Subcutaneous abdominal adipose tissue (tissue), 5 donors: ENCODE measurements at regions not wholly inside any gene's neighbourhood (a gene's known extent, or its start where the extent isn't known, plus 50 kb on each side); places are given as distances from the start of the nearest gene placed in this dataset.

Experiments used
- H3K27ac ChIP-seq: one replicate; pipeline ENCODE4 v1.7.0; 2013; ENCODE audit warnings: low read depth, mild to moderate bottlenecking, inconsistent platforms, low read length, moderate library complexity
- H3K27me3 ChIP-seq, 5 donors: one replicate each; pipeline ENCODE4 v1.7.0; 2013; ENCODE audit warnings: low read length in 5 of 5, inconsistent platforms in 1 of 5; ENCODE audit not compliant: control insufficient read depth in 5 of 5, insufficient read depth in 4 of 5
- H3K36me3 ChIP-seq, 5 donors: one replicate each; pipeline ENCODE4 v1.7.0; 2013; ENCODE audit warnings: low read length in 5 of 5; ENCODE audit not compliant: control insufficient read depth in 5 of 5, insufficient read depth in 5 of 5
- H3K4me1 ChIP-seq, 5 donors: one replicate each; pipeline ENCODE4 v1.7.0; 2013; ENCODE audit warnings: low read length in 5 of 5, mild to moderate bottlenecking in 3 of 5, moderate library complexity in 1 of 5; ENCODE audit not compliant: control insufficient read depth in 5 of 5, insufficient read depth in 5 of 5
- H3K4me3 ChIP-seq, 5 donors: one replicate each; pipeline ENCODE4 v1.7.0; 2013; ENCODE audit warnings: low read length in 5 of 5, low read depth in 1 of 5
- H3K9ac ChIP-seq, 5 donors: one replicate each; pipeline ENCODE4 v1.7.0; 2013; ENCODE audit warnings: low read length in 5 of 5, mild to moderate bottlenecking in 4 of 5, moderate library complexity in 3 of 5
- H3K9me3 ChIP-seq, 5 donors: one replicate each; pipeline ENCODE4 v1.7.0; 2013; ENCODE audit warnings: low read length in 5 of 5; ENCODE audit not compliant: control insufficient read depth in 5 of 5
- donor health status: healthy.
- donor health status: healthy.
- donor health status: healthy.
- donor health status: healthy.
- donor health status: healthy.

DNA sequence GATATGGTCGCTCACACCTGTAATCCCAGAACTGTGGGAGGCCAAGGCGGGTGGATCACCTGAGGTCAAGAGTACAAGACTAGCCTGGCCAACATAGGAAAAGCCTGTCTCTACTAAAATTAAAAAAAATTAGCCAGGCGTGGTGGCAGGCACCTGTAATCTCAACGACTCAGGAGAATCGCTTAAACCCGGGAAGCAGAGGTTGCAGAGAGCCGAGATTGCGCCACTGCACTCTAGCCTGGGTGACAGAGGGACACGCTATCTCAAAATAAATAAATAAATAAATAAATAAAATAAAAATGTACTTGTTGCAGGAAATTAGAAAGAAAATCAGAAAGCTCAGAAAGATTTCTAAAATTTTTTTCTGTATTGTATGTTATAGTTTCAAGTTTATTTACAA is 113.9 kb downstream of the LITAF start:
- no peak overlapping the region for H3K9ac ChIP-seq
- H3K27ac ChIP-seq: no peak overlapping the region

DNA sequence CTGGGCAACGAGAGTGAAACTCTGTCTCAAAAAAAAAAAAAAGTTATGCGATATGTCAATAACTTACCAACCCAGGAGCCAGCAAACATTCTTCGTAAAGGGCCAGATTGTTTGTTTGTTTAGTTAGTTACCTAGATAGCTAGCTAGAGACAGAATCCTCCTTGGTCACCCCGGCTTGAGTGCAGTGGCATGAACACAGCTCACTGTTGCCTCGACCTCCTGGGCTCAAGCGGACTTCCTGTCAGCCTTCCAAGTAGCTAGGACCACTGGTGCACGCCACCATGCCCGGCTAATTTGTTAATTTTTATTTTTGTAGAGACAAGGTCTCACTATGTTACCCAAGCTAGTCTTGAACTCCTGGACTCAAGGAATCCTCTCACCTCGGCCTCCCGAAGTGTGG is 113.0 kb downstream of the LITAF start:
- Histone ChIP-seq H3K9me3 (no peaks in the 10 kb centered on the region), H3K9ac (no peak overlapping the region), H3K4me3 (no peak overlapping the region), H3K36me3 (no peaks in the 10 kb centered on the region), H3K27me3 (no peaks in the 10 kb centered on the region), H3K4me1 (peaks cover 0 to 13% (median 4%) of the 10 kb centered on the region in 5 donors), H3K27ac (no peak overlapping the region)

More for the DNA sequence above, 113.9 kb downstream of the LITAF start:
- Histone ChIP-seq H3K4me1 (peaks cover 0 to 13% (median 4%) of the 10 kb centered on the region in 5 donors), H3K27me3 (no peaks in the 10 kb centered on the region), H3K36me3 (no peaks in the 10 kb centered on the region), H3K9me3 (no peaks in the 10 kb centered on the region), H3K4me3 (no peak overlapping the region)

DNA sequence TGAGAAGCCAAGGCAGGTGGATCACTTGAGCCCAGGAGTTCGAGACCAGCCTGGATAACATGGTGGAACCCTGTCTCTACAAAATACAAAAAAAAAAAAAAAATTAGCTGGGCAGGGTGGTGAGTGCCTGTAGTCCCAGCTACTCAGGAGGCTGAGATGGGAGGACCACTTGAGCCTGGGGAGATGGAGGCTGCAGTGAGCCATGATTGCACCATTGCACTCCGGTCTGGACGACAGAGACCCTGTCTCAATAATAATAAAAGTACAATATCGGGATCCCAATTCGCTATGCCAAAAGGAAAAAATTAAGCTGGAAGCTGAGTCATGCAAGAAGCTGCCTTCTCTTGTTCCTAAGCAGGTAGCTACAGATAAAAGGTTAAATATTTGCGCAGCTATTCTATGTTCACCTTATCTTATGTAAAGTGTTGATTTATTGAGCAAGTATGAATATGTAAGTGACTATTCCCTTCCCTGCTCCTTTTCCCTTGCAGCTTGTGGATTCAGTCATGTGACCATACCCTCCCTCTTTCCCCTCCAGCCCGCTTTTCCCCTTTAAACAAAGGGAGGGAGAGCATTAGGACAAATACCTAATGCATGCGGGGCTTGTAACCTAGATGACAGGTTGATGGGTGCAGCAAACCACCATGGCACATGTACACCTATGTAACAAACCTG is 112.0 kb downstream of the LITAF start:
- no peaks in the 10 kb centered on the region for H3K9me3 ChIP-seq
- H3K9ac ChIP-seq: no peak overlapping the region
- no peak overlapping the region for H3K4me3 ChIP-seq
- H3K27ac ChIP-seq: no peak overlapping the region
- peaks cover 0 to 13% (median 4%) of the 10 kb centered on the region in 5 donors for H3K4me1 ChIP-seq
- H3K36me3 ChIP-seq: no peaks in the 10 kb centered on the region
- no peaks in the 10 kb centered on the region for H3K27me3 ChIP-seq

DNA sequence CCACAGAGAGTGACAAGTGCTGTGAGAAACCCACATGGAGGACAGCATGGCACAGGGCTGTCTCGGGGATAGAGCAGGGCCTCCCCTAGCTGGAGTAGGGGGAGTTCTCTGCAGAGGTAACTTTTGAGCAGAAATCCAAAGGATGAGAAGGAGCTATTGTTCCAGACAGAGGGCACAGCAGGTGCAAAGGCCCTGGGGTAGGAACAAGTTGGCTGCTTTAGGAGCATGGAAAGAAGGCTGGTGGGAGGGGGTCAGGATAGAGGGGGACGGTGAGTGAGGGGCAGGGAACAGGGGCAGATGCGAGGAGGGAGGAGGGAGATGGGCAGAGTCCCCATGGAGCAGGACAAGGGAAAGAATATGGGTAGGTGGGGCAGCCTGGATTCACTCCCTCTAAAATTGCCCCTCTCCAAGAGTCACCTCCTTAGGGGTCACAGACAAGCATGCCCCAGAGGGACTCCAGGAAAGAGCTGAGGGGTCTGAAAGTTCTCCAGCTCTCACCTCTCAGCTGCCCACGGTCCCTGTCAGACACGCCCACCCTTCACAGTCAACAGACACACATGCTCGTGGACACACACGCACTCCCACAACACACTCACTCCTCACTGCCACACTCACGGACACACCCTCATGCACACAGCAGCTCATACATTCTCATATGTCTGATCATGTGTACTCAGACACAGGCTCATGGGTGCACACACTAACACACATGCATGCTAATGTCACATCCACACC is 110.7 kb downstream of the LITAF start:
- no peaks in the 10 kb centered on the region for H3K36me3 ChIP-seq
- H3K9ac ChIP-seq: no peak overlapping the region
- H3K4me3 ChIP-seq: no peak overlapping the region
- H3K9me3 ChIP-seq: peaks cover 0 to 3% (median 0%) of the 10 kb centered on the region in 5 donors
- peaks cover 0 to 9% (median 4%) of the 10 kb centered on the region in 5 donors for H3K4me1 ChIP-seq
- no peak overlapping the region for H3K27ac ChIP-seq
- H3K27me3 ChIP-seq: no peaks in the 10 kb centered on the region

DNA sequence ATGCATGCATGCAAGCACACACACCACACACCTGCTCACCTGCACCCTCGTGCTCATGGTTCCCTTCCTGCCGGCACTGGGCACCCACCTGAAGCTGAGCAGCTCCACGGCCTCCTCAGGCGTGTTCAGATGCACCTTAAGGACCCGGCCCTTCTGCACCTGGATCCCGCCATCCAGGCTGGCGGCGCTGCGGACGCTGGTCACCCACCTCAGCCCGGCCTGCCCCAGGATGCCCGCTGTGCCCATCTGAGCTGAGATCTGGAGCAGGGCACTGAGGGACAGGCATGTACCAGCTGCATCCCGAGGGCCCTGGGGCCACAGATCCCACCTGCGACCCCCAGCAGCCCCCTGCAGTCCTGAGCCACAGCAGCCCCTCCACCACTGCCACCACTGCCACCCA is 110.0 kb downstream of the LITAF start:
- H3K27me3 ChIP-seq: no peaks in the 10 kb centered on the region
- H3K4me1 ChIP-seq: peaks cover 0 to 9% (median 4%) of the 10 kb centered on the region in 5 donors
- H3K27ac ChIP-seq: no peak overlapping the region
- H3K36me3 ChIP-seq: no peaks in the 10 kb centered on the region
- no peak overlapping the region for H3K4me3 ChIP-seq
- H3K9ac ChIP-seq: no peak overlapping the region
- peaks cover 0 to 3% (median 0%) of the 10 kb centered on the region in 5 donors for H3K9me3 ChIP-seq

DNA sequence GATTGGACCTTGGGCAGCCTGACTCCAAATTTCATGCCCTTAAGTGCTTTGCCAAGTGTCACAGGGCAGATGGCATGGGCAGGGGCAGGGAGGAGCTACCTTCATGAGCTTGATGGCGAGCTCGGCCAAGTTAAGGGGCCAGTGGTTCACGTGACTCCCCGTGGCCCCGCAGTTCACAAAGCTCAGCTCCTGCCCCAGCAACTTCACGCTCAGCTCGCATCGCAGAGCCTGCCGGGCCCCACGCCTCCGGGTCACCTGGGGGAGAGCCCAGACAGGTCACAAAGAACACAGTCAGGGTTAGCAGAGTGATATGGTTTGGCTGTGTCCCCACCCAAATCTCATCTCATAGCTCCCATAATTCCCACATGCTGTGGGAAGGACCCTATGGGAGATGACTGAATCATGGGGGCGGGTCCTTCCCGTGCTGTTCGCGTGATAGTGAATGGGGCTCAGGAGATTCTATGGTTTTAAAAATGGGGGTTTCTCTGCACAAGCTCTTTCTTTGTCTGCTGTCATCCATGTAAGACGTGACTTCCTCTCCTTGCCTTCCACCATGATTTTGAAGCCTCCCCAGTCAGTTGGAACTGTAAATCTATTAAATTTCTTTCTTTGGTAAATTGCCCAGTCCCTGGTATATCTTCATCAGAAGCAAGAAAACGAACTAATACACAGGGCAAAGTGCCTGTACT is 108.1 kb downstream of the LITAF start:
- Histone ChIP-seq H3K4me3 (no peak overlapping the region), H3K36me3 (no peaks in the 10 kb centered on the region), H3K9ac (no peak overlapping the region), H3K27ac (no peak overlapping the region), H3K4me1 (peaks cover 0 to 4% (median 1%) of the 10 kb centered on the region in 5 donors), H3K27me3 (no peaks in the 10 kb centered on the region), H3K9me3 (peaks cover 0 to 10% (median 6%) of the 10 kb centered on the region in 5 donors)

DNA sequence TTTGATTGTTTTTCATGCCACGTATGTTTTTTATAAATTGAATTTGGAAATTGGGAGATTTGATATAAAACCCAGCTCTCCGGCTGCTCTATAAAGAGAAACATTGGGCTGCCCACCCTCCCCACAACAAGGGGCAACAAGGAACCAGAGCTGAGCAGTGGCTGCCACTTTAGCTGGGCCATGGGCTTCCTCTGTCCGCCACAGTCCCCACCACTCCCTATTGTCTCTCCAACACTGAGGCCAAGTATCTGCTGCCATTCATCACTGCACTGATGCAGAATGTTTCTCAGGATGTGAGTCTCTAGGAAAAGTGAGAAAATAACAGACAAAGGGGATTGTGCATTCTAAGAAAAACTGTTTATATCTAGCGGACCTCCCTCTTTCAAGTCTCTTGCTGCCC is 106.8 kb downstream of the LITAF start:
- H3K9me3 ChIP-seq: peaks cover 0 to 10% (median 6%) of the 10 kb centered on the region in 5 donors
- peaks cover 0 to 6% (median 1%) of the 10 kb centered on the region in 5 donors for H3K4me1 ChIP-seq
- H3K36me3 ChIP-seq: no peaks in the 10 kb centered on the region
- no peaks in the 10 kb centered on the region for H3K27me3 ChIP-seq
- H3K27ac ChIP-seq: no peak overlapping the region
- no peak overlapping the region for H3K9ac ChIP-seq
- no peak overlapping the region for H3K4me3 ChIP-seq

DNA sequence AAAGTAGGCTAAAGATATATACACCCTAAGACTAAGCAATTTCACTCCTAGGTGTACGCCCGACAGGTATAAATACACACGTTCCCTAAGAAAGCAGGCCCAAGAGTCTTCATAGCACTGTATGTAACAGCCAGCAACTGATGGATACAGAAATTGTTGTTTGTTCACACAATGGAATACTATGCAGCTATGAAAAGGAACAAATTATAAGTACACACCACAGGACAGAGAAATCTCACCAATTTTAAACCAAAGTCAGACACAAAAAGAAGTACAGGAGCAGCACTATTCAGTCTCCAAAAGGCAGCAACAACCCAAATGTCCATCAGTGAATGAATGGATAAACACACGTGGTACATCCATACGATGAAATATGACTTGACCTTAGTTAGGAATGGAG is 106.1 kb downstream of the LITAF start:
- Histone ChIP-seq H3K4me1 (peaks cover 0 to 12% (median 1%) of the 10 kb centered on the region in 5 donors), H3K27me3 (no peaks in the 10 kb centered on the region), H3K36me3 (no peaks in the 10 kb centered on the region), H3K9ac (no peak overlapping the region), H3K4me3 (no peak overlapping the region), H3K9me3 (peaks cover 0 to 10% (median 6%) of the 10 kb centered on the region in 5 donors), H3K27ac (no peak overlapping the region)

DNA sequence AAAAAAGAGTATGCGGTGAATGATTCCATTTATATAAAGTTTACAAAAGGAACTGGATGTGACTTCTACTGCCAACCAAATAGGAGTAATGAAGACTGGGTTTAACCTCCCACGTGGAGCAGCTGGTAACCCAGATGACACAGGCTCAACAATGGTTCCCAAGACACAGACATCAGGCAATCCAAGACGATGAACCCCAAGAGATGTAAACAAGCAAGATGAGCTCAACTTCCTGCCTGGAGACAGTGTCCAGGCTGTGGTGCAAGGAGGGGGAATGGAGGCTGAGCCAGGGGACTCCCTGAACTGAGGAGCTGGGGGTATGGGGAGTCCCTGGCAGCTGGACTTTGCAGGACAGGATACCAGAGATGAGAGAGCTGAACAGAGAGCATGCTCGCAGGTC is 104.7 kb downstream of the LITAF start:
- H3K27ac ChIP-seq: no peak overlapping the region
- H3K36me3 ChIP-seq: no peaks in the 10 kb centered on the region
- H3K27me3 ChIP-seq: no peaks in the 10 kb centered on the region
- peaks cover 0 to 12% (median 1%) of the 10 kb centered on the region in 5 donors for H3K4me1 ChIP-seq
- H3K9ac ChIP-seq: no peak overlapping the region
- H3K9me3 ChIP-seq: peaks cover 0 to 10% (median 6%) of the 10 kb centered on the region in 5 donors
- no peak overlapping the region for H3K4me3 ChIP-seq
